ENCODE measurements at regions not wholly inside any gene's neighbourhood (a gene's known extent, or its start where the extent isn't known, plus 50 kb on each side); places are given as distances from the start of the nearest gene placed in this dataset.

DNA sequence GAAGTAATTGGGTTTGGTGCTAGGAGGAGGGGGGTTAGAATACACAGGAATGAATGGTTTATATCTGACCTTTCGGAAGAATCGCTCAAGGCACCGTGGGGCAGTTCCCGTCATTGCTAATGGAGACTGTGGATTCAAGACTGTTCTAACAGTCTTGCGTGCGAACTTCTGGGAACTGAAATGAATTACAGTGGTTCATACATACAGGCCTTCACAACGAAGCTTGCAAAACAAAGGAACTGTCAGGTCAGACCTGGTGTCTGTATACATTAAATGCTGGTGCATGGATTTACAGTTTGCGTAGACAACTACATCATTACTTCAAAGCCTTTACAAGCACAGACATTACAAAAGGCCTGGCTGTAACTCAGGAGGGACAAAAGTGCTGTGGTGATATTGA is 983.9 kb downstream of the CDH11 start:
- Histone ChIP-seq H4K20me1 (ENCODE audit: control insufficient read depth, insufficient read depth, insufficient read length) (no peaks in the 10 kb centered on the region), H3K27me3 (ENCODE audit: insufficient read depth, low read length) (no peaks in the 10 kb centered on the region), H3K4me2 (ENCODE audit: insufficient read depth, insufficient read length, low read length) (no peak overlapping the region), H2AK5ac (ENCODE audit: insufficient read length, low read length) (no peak overlapping the region), H3K23me2 (ENCODE audit: insufficient read length, low read depth, low read length, poor library complexity, severe bottlenecking) (no peaks in the 10 kb centered on the region), H4K8ac (replicated peaks; ENCODE audit: insufficient read length, low read depth, low read length) (no peak overlapping the region), H3K79me1 (ENCODE audit: insufficient read depth, low read depth, low read length, poor library complexity, severe bottlenecking) (no peaks in the 10 kb centered on the region), H2AFZ (ENCODE audit: low read length) (no peak overlapping the region), H3K9ac (ENCODE audit: extremely low read depth, insufficient read length, low read length) (no peak overlapping the region), H3K56ac (ENCODE audit: insufficient read length, low read depth, low read length) (no peak overlapping the region), H2BK120ac (ENCODE audit: low read depth, low read length, poor library complexity, severe bottlenecking) (no peak overlapping the region), H2BK12ac (ENCODE audit: insufficient read length, low read depth, low read length) (no peak overlapping the region), H2BK15ac (ENCODE audit: low read depth, low read length) (no peak overlapping the region), H3K23ac (ENCODE audit: insufficient read length, low read depth, low read length) (no peak overlapping the region), H3K4ac (ENCODE audit: low read depth, low read length) (no peak overlapping the region), H3K4me1 (ENCODE audit: insufficient read depth, low read length) (no peaks in the 10 kb centered on the region), H2BK5ac (ENCODE audit: insufficient read length, low read length) (no peak overlapping the region), H3T11ph (ENCODE audit: low read length) (no peak overlapping the region), H3K18ac (ENCODE audit: insufficient read length, low read depth, low read length) (no peak overlapping the region), H3K14ac (ENCODE audit: insufficient read depth, low read length) (no peak overlapping the region), H3K27ac (ENCODE audit: insufficient read length, low read depth, low read length) (no peak overlapping the region), H3K9me3 (ENCODE audit: control insufficient read depth, low read depth, low read length) (no peaks in the 10 kb centered on the region), H4K5ac (ENCODE audit: insufficient read length, low read depth, low read length) (no peak overlapping the region), H2BK20ac (ENCODE audit: low read depth, low read length, poor library complexity, severe bottlenecking) (no peak overlapping the region), H3K79me2 (ENCODE audit: insufficient read depth, low read length) (no peaks in the 10 kb centered on the region), H4K91ac (ENCODE audit: insufficient read length, low read depth, low read length) (no peak overlapping the region)
- no CpG with 5 or more reads among the region's 8 CpGs for WGBS (ENCODE audit: extremely low coverage, insufficient read length, low lambda C conversion rate)
- Mint-ChIP-seq H3K27me3 (ENCODE audit: low read depth) (no peaks in the 10 kb centered on the region), H3K4me1 (peaks cover 3% of the 10 kb centered on the region in 2 experiments; a peak in 3 of 4 replicates), H3K9me3 (no peaks in the 10 kb centered on the region; a peak in 1 of 5 replicates), H3K4me3 (no peak overlapping the region), H3K36me3 (ENCODE audit: insufficient read depth in 1 of 3, low read depth in 3 of 3) (no peaks in the 10 kb centered on the region), H3K27ac (no peak overlapping the region)
- no peak for DNase-seq
- TF ChIP-seq, protein P1, sequence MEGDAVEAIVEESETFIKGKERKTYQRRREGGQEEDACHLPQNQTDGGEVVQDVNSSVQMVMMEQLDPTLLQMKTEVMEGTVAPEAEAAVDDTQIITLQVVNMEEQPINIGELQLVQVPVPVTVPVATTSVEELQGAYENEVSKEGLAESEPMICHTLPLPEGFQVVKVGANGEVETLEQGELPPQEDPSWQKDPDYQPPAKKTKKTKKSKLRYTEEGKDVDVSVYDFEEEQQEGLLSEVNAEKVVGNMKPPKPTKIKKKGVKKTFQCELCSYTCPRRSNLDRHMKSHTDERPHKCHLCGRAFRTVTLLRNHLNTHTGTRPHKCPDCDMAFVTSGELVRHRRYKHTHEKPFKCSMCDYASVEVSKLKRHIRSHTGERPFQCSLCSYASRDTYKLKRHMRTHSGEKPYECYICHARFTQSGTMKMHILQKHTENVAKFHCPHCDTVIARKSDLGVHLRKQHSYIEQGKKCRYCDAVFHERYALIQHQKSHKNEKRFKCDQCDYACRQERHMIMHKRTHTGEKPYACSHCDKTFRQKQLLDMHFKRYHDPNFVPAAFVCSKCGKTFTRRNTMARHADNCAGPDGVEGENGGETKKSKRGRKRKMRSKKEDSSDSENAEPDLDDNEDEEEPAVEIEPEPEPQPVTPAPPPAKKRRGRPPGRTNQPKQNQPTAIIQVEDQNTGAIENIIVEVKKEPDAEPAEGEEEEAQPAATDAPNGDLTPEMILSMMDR (conservative IDR thresholded peaks at IDR 0.05), result no peak

Data from H9 (cell line).